ENCODE measurements at regions not wholly inside any gene's neighbourhood (a gene's known extent, or its start where the extent isn't known, plus 50 kb on each side); places are given as distances from the start of the nearest gene placed in this dataset.
A peak's percentile ranks its signal among the peaks of the same experiment; 100 is the strongest.
"Not testable (repeated sequence)": the region's sequence is repeated elsewhere in the genome, so short reads cannot be mapped to it uniquely, and the experiment has no call there.

GRCh38 chr7:1352656-1353271, 106.5 kb downstream of the MICALL2 start:
- in situ Hi-C loops (cut with HindIII; ENCODE audit: low pct_ligation_motif_present, low pct_unique_long_range_greater_than_20kb, low sequenced_read_pairs): no loop called here
- no peak for DNase-seq

GRCh38 chr7:1354661-1355567, 104.4 kb downstream of the MICALL2 start:
- in situ Hi-C loops (cut with HindIII; ENCODE audit: low pct_ligation_motif_present, low pct_unique_long_range_greater_than_20kb, low sequenced_read_pairs): no loop called here
- peak; percentile 12 for DNase-seq

- in situ Hi-C loops (cut with HindIII; ENCODE audit: low pct_ligation_motif_present, low pct_unique_long_range_greater_than_20kb, low sequenced_read_pairs): no loop called here
- peak; percentile 40 for DNase-seq
Observed at GRCh38 chr7:1355568-1356340, 103.5 kb downstream of the MICALL2 start.

- in situ Hi-C loops (cut with HindIII; ENCODE audit: low pct_ligation_motif_present, low pct_unique_long_range_greater_than_20kb, low sequenced_read_pairs): not testable (repeated sequence)
Observed at GRCh38 chr7:1356853-1357252, 102.4 kb downstream of the MICALL2 start.

GRCh38 chr7:1357260-1357600, 102.0 kb downstream of the MICALL2 start:
- DNase-seq; in situ Hi-C loops (cut with HindIII; ENCODE audit: low pct_ligation_motif_present, low pct_unique_long_range_greater_than_20kb, low sequenced_read_pairs): not testable (repeated sequence)

More at GRCh38 chr7:1356853-1357252, 102.4 kb downstream of the MICALL2 start:
- not testable (repeated sequence) for DNase-seq

- peak; percentile 10 for DNase-seq
- in situ Hi-C loops (cut with HindIII; ENCODE audit: low pct_ligation_motif_present, low pct_unique_long_range_greater_than_20kb, low sequenced_read_pairs): no loop called here
Observed at GRCh38 chr7:1357601-1358271, 101.5 kb downstream of the MICALL2 start.

GRCh38 chr7:1358376-1359050, 100.8 kb downstream of the MICALL2 start:
- DNase-seq: no peak
- in situ Hi-C loops (cut with HindIII; ENCODE audit: low pct_ligation_motif_present, low pct_unique_long_range_greater_than_20kb, low sequenced_read_pairs): no loop called here

GRCh38 chr7:1359051-1359400, 100.2 kb downstream of the MICALL2 start:
- in situ Hi-C loops (cut with HindIII; ENCODE audit: low pct_ligation_motif_present, low pct_unique_long_range_greater_than_20kb, low sequenced_read_pairs): no loop called here
- no peak for DNase-seq

GRCh38 chr7:1359681-1360485, 99.4 kb downstream of the MICALL2 start:
- in situ Hi-C loops (cut with HindIII; ENCODE audit: low pct_ligation_motif_present, low pct_unique_long_range_greater_than_20kb, low sequenced_read_pairs): no loop called here
- DNase-seq: no peak

GRCh38 chr7:1360521-1360971, 98.7 kb downstream of the MICALL2 start:
- in situ Hi-C loops (cut with HindIII; ENCODE audit: low pct_ligation_motif_present, low pct_unique_long_range_greater_than_20kb, low sequenced_read_pairs): no loop called here
- DNase-seq: no peak

GRCh38 chr7:1361016-1361755, 98.1 kb downstream of the MICALL2 start:
- DNase-seq: no peak
- in situ Hi-C loops (cut with HindIII; ENCODE audit: low pct_ligation_motif_present, low pct_unique_long_range_greater_than_20kb, low sequenced_read_pairs): no loop called here

- DNase-seq: no peak
Observed at GRCh38 chr7:1361756-1362125, 97.5 kb downstream of the MICALL2 start.

GRCh38 chr7:1362301-1362700, 97.0 kb downstream of the MICALL2 start:
- DNase-seq: no peak
- in situ Hi-C loops (cut with HindIII; ENCODE audit: low pct_ligation_motif_present, low pct_unique_long_range_greater_than_20kb, low sequenced_read_pairs): no loop called here

More at GRCh38 chr7:1361756-1362125, 97.5 kb downstream of the MICALL2 start:
- in situ Hi-C loops (cut with HindIII; ENCODE audit: low pct_ligation_motif_present, low pct_unique_long_range_greater_than_20kb, low sequenced_read_pairs): no loop called here

- no peak for DNase-seq
- in situ Hi-C loops (cut with HindIII; ENCODE audit: low pct_ligation_motif_present, low pct_unique_long_range_greater_than_20kb, low sequenced_read_pairs): no loop called here
Observed at GRCh38 chr7:1364068-1364905, 95.0 kb downstream of the MICALL2 start.

- no peak for DNase-seq
- in situ Hi-C loops (cut with HindIII; ENCODE audit: low pct_ligation_motif_present, low pct_unique_long_range_greater_than_20kb, low sequenced_read_pairs): no loop called here
Observed at GRCh38 chr7:1364906-1365570, 94.2 kb downstream of the MICALL2 start.

- in situ Hi-C loops (cut with HindIII; ENCODE audit: low pct_ligation_motif_present, low pct_unique_long_range_greater_than_20kb, low sequenced_read_pairs): no loop called here
- DNase-seq: no peak
Observed at GRCh38 chr7:1365846-1366245, 93.4 kb downstream of the MICALL2 start.
